CD8-positive, alpha-beta memory T cell (primary cell): ENCODE measurements at regions not wholly inside any gene's neighbourhood (a gene's known extent, or its start where the extent isn't known, plus 50 kb on each side); places are given as distances from the start of the nearest gene placed in this dataset.
"Not testable (repeated sequence)": the region's sequence is repeated elsewhere in the genome, so short reads cannot be mapped to it uniquely, and the experiment has no call there.

Source experiments
- CTCF ChIA-PET: fragments of 350-600 bp; sonication (Branson Sonifier 250); formaldehyde crosslinking; loops from one replicate; lab custom pipeline; 2021; ENCODE audit warnings: antibody characterized with exemption; lab: Charles Lee
- POLR2A ChIA-PET: fragments of 350-600 bp; sonication (Branson Sonifier 250); formaldehyde crosslinking; loops from one replicate; lab custom pipeline; 2021; ENCODE audit warnings: antibody characterized with exemption; lab: Charles Lee
- DNase-seq, 5 donors: peaks; one replicate each; pipeline versions ENCODE4 v3.0.0 to v3.0.0-alpha.2; 2020 to 2022; ENCODE audit warnings: mixed read lengths in 1 of 5
- H3K27ac ChIP-seq: one replicate; pipeline ENCODE4 v1.7.0; 2013; ENCODE audit warnings: low read depth, mild to moderate bottlenecking, low read length, moderate library complexity
- H3K27me3 ChIP-seq: 2 replicates; pipeline ENCODE4 v1.7.0; 2013; ENCODE audit warnings: low read length, mild to moderate bottlenecking; ENCODE audit not compliant: insufficient read depth, poor library complexity, severe bottlenecking
- H3K36me3 ChIP-seq: 2 replicates; pipeline ENCODE4 v1.7.0; 2013; ENCODE audit warnings: mild to moderate bottlenecking, low read length, moderate library complexity; ENCODE audit not compliant: insufficient read depth
- H3K4me1 ChIP-seq: 2 replicates; pipeline ENCODE4 v1.7.0; 2013; ENCODE audit warnings: mild to moderate bottlenecking, low read length, moderate library complexity; ENCODE audit not compliant: insufficient read depth
- H3K4me3 ChIP-seq: 2 replicates; pipeline ENCODE4 v1.7.0; 2013; ENCODE audit warnings: mild to moderate bottlenecking, low read length
- H3K9me3 ChIP-seq: 2 replicates; pipeline ENCODE4 v1.7.0; 2013; ENCODE audit warnings: mild to moderate bottlenecking, low read length
- H3K27ac Mint-ChIP-seq, 8 donors: one replicate each; pipeline ENCODE4 v1.8.0; 2020 to 2021; ENCODE audit warnings: mixed read lengths in 8 of 8, mild to moderate bottlenecking in 6 of 8, inconsistent platforms in 3 of 8, moderate library complexity in 3 of 8
- H3K27me3 Mint-ChIP-seq, 2 donors: one replicate each; pipeline ENCODE4 v1.8.0; 2020 to 2021; ENCODE audit warnings: mixed read lengths in 2 of 2, mild to moderate bottlenecking in 1 of 2, moderate library complexity in 1 of 2
- H3K36me3 Mint-ChIP-seq, 3 donors: one replicate each; pipeline ENCODE4 v1.8.0; 2020 to 2021; ENCODE audit warnings: mixed read lengths in 3 of 3, inconsistent platforms in 1 of 3, mild to moderate bottlenecking in 1 of 3
- H3K4me1 Mint-ChIP-seq, 3 donors: one replicate each; pipeline ENCODE4 v1.8.0; 2020 to 2021; ENCODE audit warnings: mixed read lengths in 3 of 3, inconsistent platforms in 1 of 3, mild to moderate bottlenecking in 1 of 3
- H3K4me3 Mint-ChIP-seq, 7 donors: one replicate each; pipeline ENCODE4 v1.8.0; 2020 to 2021; ENCODE audit warnings: mixed read lengths in 7 of 7, mild to moderate bottlenecking in 6 of 7, moderate library complexity in 4 of 7, inconsistent platforms in 2 of 7
- H3K9me3 Mint-ChIP-seq, 5 donors: one replicate each; pipeline ENCODE4 v1.8.0; 2020 to 2022; ENCODE audit warnings: mixed read lengths in 5 of 5, mild to moderate bottlenecking in 3 of 5, moderate library complexity in 2 of 5, inconsistent platforms in 1 of 5

GRCh38 chr16:66019502-66019901 lies 347.0 kb upstream of the CDH5 start:
- POLR2A ChIA-PET, H3K9me3 ChIP-seq, H3K27ac ChIP-seq, DNase-seq, H3K27ac Mint-ChIP-seq, H3K27me3 Mint-ChIP-seq, H3K4me1 Mint-ChIP-seq, H3K36me3 Mint-ChIP-seq, H3K4me3 ChIP-seq, H3K36me3 ChIP-seq, CTCF ChIA-PET, H3K4me3 Mint-ChIP-seq, H3K27me3 ChIP-seq, H3K4me1 ChIP-seq: not testable (repeated sequence)
- peaks cover 0 to 16% (median 3%) of the 10 kb centered on the region in 5 donors for H3K9me3 Mint-ChIP-seq

- ChIA-PET CTCF (no interaction called here), POLR2A (no interaction called here)
- Mint-ChIP-seq H3K27ac (no peak overlapping the region), H3K36me3 (no peaks in the 10 kb centered on the region), H3K9me3 (peaks cover 0 to 3% (median 3%) of the 10 kb centered on the region in 5 donors), H3K27me3 (no peaks in the 10 kb centered on the region), H3K4me3 (no peak overlapping the region), H3K4me1 (no peaks in the 10 kb centered on the region)
- Histone ChIP-seq H3K4me3 (no peak overlapping the region), H3K27me3 (no peaks in the 10 kb centered on the region), H3K27ac (no peak overlapping the region), H3K36me3 (no peaks in the 10 kb centered on the region), H3K9me3 (no peaks in the 10 kb centered on the region), H3K4me1 (no peaks in the 10 kb centered on the region)
- no peak for DNase-seq
Observed at GRCh38 chr16:66014221-66014620, 352.3 kb upstream of the CDH5 start.

GRCh38 chr16:66013486-66013885 lies 353.0 kb upstream of the CDH5 start:
- POLR2A ChIA-PET, result no interaction called here
- no peaks in the 10 kb centered on the region for H3K27me3 Mint-ChIP-seq
- CTCF ChIA-PET, result no interaction called here
- no peaks in the 10 kb centered on the region for H3K4me1 Mint-ChIP-seq
- H3K9me3 Mint-ChIP-seq, result peaks cover 0 to 3% (median 3%) of the 10 kb centered on the region in 5 donors
- Histone ChIP-seq H3K4me3 (no peak overlapping the region), H3K9me3 (no peaks in the 10 kb centered on the region), H3K4me1 (no peaks in the 10 kb centered on the region), H3K36me3 (no peaks in the 10 kb centered on the region), H3K27ac (no peak overlapping the region), H3K27me3 (no peaks in the 10 kb centered on the region)
- H3K4me3 Mint-ChIP-seq, result no peak overlapping the region
- no peak for DNase-seq
- no peak overlapping the region for H3K27ac Mint-ChIP-seq
- H3K36me3 Mint-ChIP-seq, result no peaks in the 10 kb centered on the region

- CTCF ChIA-PET, result no interaction called here
Observed at GRCh38 chr16:66008136-66008535, 358.4 kb upstream of the CDH5 start.

GRCh38 chr16:66007717-66008116 lies 358.8 kb upstream of the CDH5 start:
- H3K4me3 Mint-ChIP-seq, result no peak overlapping the region
- no peaks in the 10 kb centered on the region for H3K4me1 ChIP-seq
- H3K27ac ChIP-seq, result no peak overlapping the region
- no peaks in the 10 kb centered on the region for H3K36me3 ChIP-seq
- H3K4me3 ChIP-seq, result no peak overlapping the region
- no peak for DNase-seq
- ChIA-PET CTCF (no interaction called here), POLR2A (no interaction called here)
- H3K27me3 Mint-ChIP-seq, result no peaks in the 10 kb centered on the region
- no peaks in the 10 kb centered on the region for H3K27me3 ChIP-seq
- no peaks in the 10 kb centered on the region for H3K9me3 ChIP-seq
- no peak overlapping the region for H3K27ac Mint-ChIP-seq
- H3K4me1 Mint-ChIP-seq, result no peaks in the 10 kb centered on the region
- peaks cover 0 to 3% (median 3%) of the 10 kb centered on the region in 5 donors for H3K9me3 Mint-ChIP-seq
- H3K36me3 Mint-ChIP-seq, result no peaks in the 10 kb centered on the region

More at GRCh38 chr16:66008136-66008535, 358.4 kb upstream of the CDH5 start:
- Mint-ChIP-seq H3K9me3 (peaks cover 0 to 3% (median 3%) of the 10 kb centered on the region in 5 donors), H3K36me3 (no peaks in the 10 kb centered on the region), H3K4me3 (no peak overlapping the region), H3K27me3 (no peaks in the 10 kb centered on the region), H3K27ac (no peak overlapping the region), H3K4me1 (no peaks in the 10 kb centered on the region)
- no peak overlapping the region for H3K27ac ChIP-seq
- H3K36me3 ChIP-seq, result no peaks in the 10 kb centered on the region
- POLR2A ChIA-PET, result no interaction called here
- H3K27me3 ChIP-seq, result no peaks in the 10 kb centered on the region
- H3K9me3 ChIP-seq, result no peaks in the 10 kb centered on the region
- no peaks in the 10 kb centered on the region for H3K4me1 ChIP-seq
- no peak overlapping the region for H3K4me3 ChIP-seq
- DNase-seq, result no peak

- DNase-seq, result no peak
- H3K27ac Mint-ChIP-seq, result peak overlapping the region in 1 of 8 donors; percentile 61
- no peak overlapping the region for H3K4me3 Mint-ChIP-seq
- H3K27me3 Mint-ChIP-seq, result no peaks in the 10 kb centered on the region
- POLR2A ChIA-PET, result no interaction called here
- peaks cover 0 to 3% (median under 1%) of the 10 kb centered on the region in 5 donors for H3K9me3 Mint-ChIP-seq
- H3K4me1 Mint-ChIP-seq, result no peaks in the 10 kb centered on the region
- no peaks in the 10 kb centered on the region for H3K9me3 ChIP-seq
- CTCF ChIA-PET, result no interaction called here
- H3K36me3 ChIP-seq, result no peaks in the 10 kb centered on the region
- H3K27ac ChIP-seq, result no peak overlapping the region
- H3K4me1 ChIP-seq, result no peaks in the 10 kb centered on the region
- no peak overlapping the region for H3K4me3 ChIP-seq
- H3K27me3 ChIP-seq, result no peaks in the 10 kb centered on the region
- H3K36me3 Mint-ChIP-seq, result no peaks in the 10 kb centered on the region
Observed at GRCh38 chr16:66006485-66006884, 360.0 kb upstream of the CDH5 start.

- H3K27me3 ChIP-seq, result no peaks in the 10 kb centered on the region
- H3K36me3 ChIP-seq, result no peaks in the 10 kb centered on the region
- H3K4me3 ChIP-seq, result no peak overlapping the region
- POLR2A ChIA-PET, result no interaction called here
- no peaks in the 10 kb centered on the region for H3K9me3 ChIP-seq
- H3K9me3 Mint-ChIP-seq, result peaks cover 0 to 2% (median 0%) of the 10 kb centered on the region in 5 donors
- CTCF ChIA-PET, result no interaction called here
- no peaks in the 10 kb centered on the region for H3K4me1 ChIP-seq
- H3K27ac Mint-ChIP-seq, result no peak overlapping the region
- no peaks in the 10 kb centered on the region for H3K36me3 Mint-ChIP-seq
- no peak overlapping the region for H3K27ac ChIP-seq
- H3K4me1 Mint-ChIP-seq, result no peaks in the 10 kb centered on the region
- no peak overlapping the region for H3K4me3 Mint-ChIP-seq
- peaks cover 0 to 3% of the 10 kb centered on the region in 2 donors for H3K27me3 Mint-ChIP-seq
- DNase-seq, result no peak
Observed at GRCh38 chr16:66004699-66005098, 361.8 kb upstream of the CDH5 start.

- no peak for DNase-seq
- Mint-ChIP-seq H3K36me3 (no peaks in the 10 kb centered on the region), H3K9me3 (peaks cover 0 to 2% (median 0%) of the 10 kb centered on the region in 5 donors), H3K27me3 (peaks cover 0 to 3% of the 10 kb centered on the region in 2 donors), H3K4me3 (no peak overlapping the region), H3K27ac (peak overlapping the region in 1 of 8 donors; percentile 26), H3K4me1 (no peaks in the 10 kb centered on the region)
- Histone ChIP-seq H3K4me1 (no peaks in the 10 kb centered on the region), H3K27me3 (no peaks in the 10 kb centered on the region), H3K36me3 (no peaks in the 10 kb centered on the region), H3K4me3 (no peak overlapping the region), H3K27ac (no peak overlapping the region), H3K9me3 (no peaks in the 10 kb centered on the region)
- CTCF ChIA-PET, result no interaction called here
- POLR2A ChIA-PET, result no interaction called here
Observed at GRCh38 chr16:66003201-66003600, 363.3 kb upstream of the CDH5 start.

- Mint-ChIP-seq H3K27ac (no peak overlapping the region), H3K36me3 (no peaks in the 10 kb centered on the region), H3K27me3 (peaks cover 0 to 7% of the 10 kb centered on the region in 2 donors), H3K4me3 (no peak overlapping the region), H3K9me3 (peaks cover 0 to 2% (median 0%) of the 10 kb centered on the region in 5 donors), H3K4me1 (no peaks in the 10 kb centered on the region)
- no peaks in the 10 kb centered on the region for H3K36me3 ChIP-seq
- H3K27me3 ChIP-seq, result no peaks in the 10 kb centered on the region
- CTCF ChIA-PET, result no interaction called here
- POLR2A ChIA-PET, result no interaction called here
- no peaks in the 10 kb centered on the region for H3K9me3 ChIP-seq
- H3K27ac ChIP-seq, result no peak overlapping the region
- DNase-seq, result no peak
- H3K4me3 ChIP-seq, result no peak overlapping the region
- H3K4me1 ChIP-seq, result no peaks in the 10 kb centered on the region
Observed at GRCh38 chr16:66002601-66003000, 363.9 kb upstream of the CDH5 start.
